D341Med (cell line): ENCODE measurements at regions not wholly inside any gene's neighbourhood (a gene's known extent, or its start where the extent isn't known, plus 50 kb on each side); places are given as distances from the start of the nearest gene placed in this dataset.
"Not testable (repeated sequence)": the region's sequence is repeated elsewhere in the genome, so short reads cannot be mapped to it uniquely, and the experiment has no call there.

Source experiments
- DNase-seq: peaks from one replicate; pipeline ENCODE4 v3.0.0; 2012; ENCODE audit warnings: low spot score

GRCh38 chr4:179124957-179125356 lies 1682.7 kb upstream of the AGA start:
- DNase-seq: no peak

DNA sequence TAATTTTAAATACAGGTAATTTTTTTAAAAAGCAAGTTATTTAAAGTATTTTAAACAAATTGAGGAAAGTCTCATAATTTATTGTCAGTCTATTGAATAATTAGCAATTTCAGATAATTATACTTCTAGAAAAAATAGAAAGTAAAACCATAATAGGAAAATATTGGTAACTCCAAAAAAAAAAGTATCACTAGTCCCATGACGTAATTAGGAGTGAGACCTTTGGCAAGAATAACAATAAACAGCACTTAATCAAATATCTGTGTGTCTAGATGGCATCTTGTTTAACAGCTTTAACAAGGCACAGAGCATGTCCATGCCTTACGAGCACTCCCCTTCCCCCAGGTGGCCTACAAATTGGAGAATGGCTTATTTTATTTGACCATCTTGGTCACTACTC lies 1683.6 kb upstream of the AGA start:
- DNase-seq: no peak

GRCh38 chr4:179128299-179128698 lies 1686.1 kb upstream of the AGA start:
- DNase-seq: no peak

GRCh38 chr4:179130122-179130714 lies 1688.0 kb upstream of the AGA start:
- no peak for DNase-seq

GRCh38 chr4:179145746-179146525 lies 1703.7 kb upstream of the AGA start:
- no peak for DNase-seq

DNA sequence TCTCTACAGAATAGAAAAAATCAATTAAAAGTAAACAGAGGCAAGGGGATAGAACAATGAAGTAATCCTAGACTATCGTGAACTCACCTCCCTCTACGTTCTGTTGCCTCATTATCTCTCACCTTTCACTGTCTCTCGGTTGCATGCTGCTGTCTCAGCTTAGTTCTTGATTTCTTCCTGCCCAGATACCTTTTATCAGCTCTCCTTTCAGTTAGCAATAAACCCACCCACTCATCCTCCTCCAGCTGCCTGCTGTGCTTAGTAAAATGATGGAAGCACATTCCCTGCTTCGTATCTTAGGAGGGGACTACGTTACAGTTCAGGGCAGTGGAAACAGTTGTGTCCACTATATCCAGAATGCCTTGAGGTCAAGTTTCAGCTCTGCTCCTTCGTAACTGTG lies 1709.5 kb upstream of the AGA start:
- no peak for DNase-seq

DNA sequence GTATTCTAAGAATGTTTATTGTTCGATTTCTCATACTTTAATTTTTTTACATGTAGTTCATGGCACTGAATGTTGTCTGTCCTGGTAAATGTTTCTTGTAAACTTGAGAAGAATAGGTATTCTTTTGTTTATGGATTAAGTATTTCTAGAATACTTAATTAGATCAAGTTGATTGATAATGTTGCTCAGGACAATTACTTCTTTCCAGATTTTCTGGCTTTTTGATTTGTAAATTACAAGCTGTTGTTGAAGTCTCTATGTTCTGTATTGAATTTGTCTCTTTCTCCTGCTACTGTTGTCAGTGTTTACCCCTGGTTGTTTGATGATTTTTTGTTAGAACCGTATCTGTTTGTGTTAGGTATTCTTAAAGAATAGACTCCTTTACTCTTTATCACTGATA lies 1720.9 kb upstream of the AGA start:
- no peak for DNase-seq

GRCh38 chr4:179164267-179164999 lies 1722.2 kb upstream of the AGA start:
- DNase-seq: no peak

DNA sequence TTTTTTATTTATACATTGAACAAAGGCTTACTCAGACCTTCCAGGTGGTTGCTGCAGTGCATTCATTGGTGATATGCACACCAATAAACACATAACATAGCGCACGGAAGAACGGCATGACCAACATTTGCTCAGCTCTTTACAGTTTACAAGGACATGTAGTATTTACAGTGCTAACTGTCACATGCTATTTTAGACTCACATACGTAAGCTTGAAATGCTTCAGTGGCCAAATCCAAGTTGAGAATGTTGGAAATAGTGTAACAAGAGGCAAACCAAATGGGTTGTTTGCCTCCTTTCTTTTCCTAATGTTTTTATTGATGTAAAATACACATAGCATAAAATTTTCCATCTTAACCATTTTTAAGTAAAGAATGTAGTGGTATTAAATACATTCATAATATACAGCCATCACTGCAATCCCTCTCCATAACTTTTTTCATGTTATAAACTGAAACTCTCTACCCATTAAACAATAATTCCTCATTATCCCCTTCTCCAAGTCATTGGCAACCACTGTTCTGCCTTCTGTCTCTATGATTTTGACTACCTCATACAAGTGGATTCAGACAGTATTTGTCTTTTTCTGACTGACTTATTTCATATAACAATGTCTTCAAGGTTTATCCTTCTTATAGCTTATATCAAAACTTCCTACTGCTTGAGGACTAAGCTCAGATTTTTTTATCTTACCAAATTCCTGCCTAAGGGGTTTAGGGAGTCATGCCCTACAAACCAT lies 1722.9 kb upstream of the AGA start:
- DNase-seq: no peak

- DNase-seq: no peak
Observed at GRCh38 chr4:179165862-179166261, 1723.6 kb upstream of the AGA start.

DNA sequence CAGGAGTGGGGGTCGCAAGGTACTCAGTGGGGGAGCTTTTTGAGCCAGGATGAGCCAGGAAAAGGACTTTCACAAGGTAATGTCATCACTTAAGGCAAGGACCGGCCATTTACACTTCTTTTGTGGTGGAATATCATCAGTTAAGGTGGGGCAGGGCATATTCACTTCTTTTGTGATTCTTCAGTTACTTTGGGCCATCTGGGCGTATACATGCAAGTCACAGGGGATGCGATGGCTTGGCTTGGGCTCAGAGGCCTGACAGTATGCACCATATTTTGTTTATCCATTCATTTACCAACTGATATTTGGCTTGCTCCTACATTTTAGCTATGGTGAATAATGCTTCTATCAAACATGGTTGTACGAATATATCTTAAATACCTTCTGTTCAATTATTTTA lies 1728.1 kb upstream of the AGA start:
- not testable (repeated sequence) for DNase-seq

DNA sequence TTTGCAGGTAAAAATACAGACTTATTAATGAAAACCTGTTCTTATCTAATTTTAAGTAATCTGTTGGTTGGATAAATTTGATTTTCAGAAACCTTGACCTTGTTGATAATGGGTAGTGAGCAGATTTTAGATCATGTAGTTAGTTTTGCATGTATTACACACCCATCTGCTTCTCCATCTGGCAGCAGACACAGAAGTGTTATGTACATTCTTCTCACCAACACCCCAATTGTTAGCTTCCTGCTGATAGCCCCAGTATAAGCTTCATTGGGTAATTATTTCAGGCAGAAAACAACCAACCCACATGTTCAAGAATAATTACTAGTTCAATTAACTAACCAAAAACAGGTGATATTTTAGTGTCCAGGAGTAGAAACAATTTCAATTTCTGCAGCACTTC lies 1740.5 kb upstream of the AGA start:
- no peak for DNase-seq

GRCh38 chr4:179195887-179196286 lies 1753.7 kb upstream of the AGA start:
- no peak for DNase-seq

GRCh38 chr4:179196511-179196910 lies 1754.3 kb upstream of the AGA start:
- no peak for DNase-seq

GRCh38 chr4:179200681-179201080 lies 1758.4 kb upstream of the AGA start:
- no peak for DNase-seq

- DNase-seq: no peak
Observed at GRCh38 chr4:179225594-179225993, 1783.4 kb upstream of the AGA start.

DNA sequence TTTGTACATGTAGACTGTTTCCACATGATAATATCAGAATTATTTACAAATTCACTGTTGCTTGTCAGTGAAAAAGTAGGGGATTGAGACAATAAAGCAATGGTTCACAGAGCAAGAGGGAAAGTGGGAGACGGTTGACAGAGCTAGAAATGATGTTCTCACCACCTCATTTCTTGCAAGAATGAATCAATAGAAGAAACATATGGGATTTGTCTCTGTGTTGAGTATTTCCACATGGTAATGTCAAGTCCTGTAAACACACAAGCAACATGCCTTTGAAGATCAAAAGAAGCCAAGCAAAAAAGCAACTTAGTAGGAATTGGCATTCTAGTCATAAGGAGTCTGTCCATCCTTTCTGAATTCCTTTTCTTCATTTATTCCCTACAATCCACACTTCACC lies 1806.6 kb upstream of the AGA start:
- no peak for DNase-seq

- no peak for DNase-seq
Observed at GRCh38 chr4:179268791-179269190, 1826.6 kb upstream of the AGA start.

GRCh38 chr4:179272282-179272681 lies 1830.0 kb upstream of the AGA start:
- DNase-seq: no peak

- no peak for DNase-seq
Observed at GRCh38 chr4:179278647-179279046, 1836.4 kb upstream of the AGA start.

DNA sequence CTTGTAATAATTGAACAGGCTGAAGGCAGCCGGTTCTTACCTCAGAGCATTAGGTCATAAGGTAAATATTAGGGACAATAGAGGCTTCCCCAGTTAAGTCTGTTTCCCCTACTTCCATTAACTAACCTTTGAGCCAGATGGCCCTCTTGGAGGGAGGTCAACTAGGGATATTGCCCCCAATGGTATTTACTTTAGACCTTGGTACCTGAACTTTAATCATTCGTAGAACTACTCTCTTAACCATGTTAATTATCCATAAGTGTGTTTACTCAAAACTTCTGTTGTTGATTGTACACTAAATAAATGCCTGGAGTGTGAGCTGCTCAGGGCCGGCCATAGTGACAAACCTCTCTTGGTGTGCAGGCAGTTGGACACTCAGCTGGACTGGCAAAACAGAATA lies 1843.5 kb upstream of the AGA start:
- no peak for DNase-seq

GRCh38 chr4:179291657-179292056 lies 1849.4 kb upstream of the AGA start:
- DNase-seq: no peak

- no peak for DNase-seq
Observed at GRCh38 chr4:179292468-179292867, 1850.2 kb upstream of the AGA start.
